Left lobe of liver (tissue), 2 donors: ENCODE measurements at regions not wholly inside any gene's neighbourhood (a gene's known extent, or its start where the extent isn't known, plus 50 kb on each side); places are given as distances from the start of the nearest gene placed in this dataset.

Experiments
- ATAC-seq: fragments of 200-7000 bp; cut with Tn5 transposase; one replicate; pipeline ENCODE4 v1.9.1; 2020; ENCODE audit warnings: mild to moderate bottlenecking, moderate library complexity
- DNase-seq: peaks from one replicate; pipeline ENCODE4 v3.0.0-alpha.2; 2020; ENCODE audit warnings: low spot score
- donor health status: DM: no; HTN: no; CAD: no; lungs with moderate emphysema.
- donor health status: DM: no; HTN: yes; CAD: no.

- DNase-seq, result no peak
- no peak for ATAC-seq
Observed at GRCh38 chr3:80099559-80100066, 331.8 kb upstream of the ROBO1 start.

- no peak for DNase-seq
- no peak for ATAC-seq
Observed at GRCh38 chr3:80097674-80098073, 329.9 kb upstream of the ROBO1 start.

- DNase-seq, result no peak
- ATAC-seq, result no peak
Observed at GRCh38 chr3:80096909-80097308, 329.1 kb upstream of the ROBO1 start.

GRCh38 chr3:80094589-80094988, 326.8 kb upstream of the ROBO1 start:
- ATAC-seq (no peak), DNase-seq (no peak)

GRCh38 chr3:80087767-80088166, 320.0 kb upstream of the ROBO1 start:
- DNase-seq, result no peak
- no peak for ATAC-seq

GRCh38 chr3:80086426-80086825, 318.6 kb upstream of the ROBO1 start:
- DNase-seq, result no peak
- no peak for ATAC-seq

- DNase-seq (no peak), ATAC-seq (no peak)
Observed at GRCh38 chr3:80079886-80080285, 312.1 kb upstream of the ROBO1 start.

GRCh38 chr3:80068459-80068858, 300.7 kb upstream of the ROBO1 start:
- no peak for DNase-seq
- ATAC-seq, result no peak

GRCh38 chr3:80063535-80063934, 295.7 kb upstream of the ROBO1 start:
- ATAC-seq, result no peak
- DNase-seq, result no peak

- ATAC-seq, result no peak
Observed at GRCh38 chr3:80060664-80061063, 292.9 kb upstream of the ROBO1 start.

GRCh38 chr3:80055306-80055705, 287.5 kb upstream of the ROBO1 start:
- no peak for ATAC-seq
- no peak for DNase-seq

More at GRCh38 chr3:80060664-80061063, 292.9 kb upstream of the ROBO1 start:
- no peak for DNase-seq

GRCh38 chr3:80052271-80052670, 284.5 kb upstream of the ROBO1 start:
- no peak for DNase-seq
- ATAC-seq, result no peak

GRCh38 chr3:80051602-80051962, 283.8 kb upstream of the ROBO1 start:
- ATAC-seq (no peak), DNase-seq (no peak)

- ATAC-seq (no peak), DNase-seq (no peak)
Observed at GRCh38 chr3:80050826-80051601, 283.2 kb upstream of the ROBO1 start.

GRCh38 chr3:80043226-80043625, 275.4 kb upstream of the ROBO1 start:
- ATAC-seq (no peak), DNase-seq (no peak)

- ATAC-seq (no peak), DNase-seq (no peak)
Observed at GRCh38 chr3:80040067-80040466, 272.3 kb upstream of the ROBO1 start.

- ATAC-seq (no peak), DNase-seq (no peak)
Observed at GRCh38 chr3:80036176-80036575, 268.4 kb upstream of the ROBO1 start.

- ATAC-seq, result no peak
Observed at GRCh38 chr3:80035021-80035420, 267.2 kb upstream of the ROBO1 start.

GRCh38 chr3:80023010-80023409, 255.2 kb upstream of the ROBO1 start:
- ATAC-seq (no peak), DNase-seq (no peak)

More at GRCh38 chr3:80035021-80035420, 267.2 kb upstream of the ROBO1 start:
- no peak for DNase-seq

- ATAC-seq (no peak), DNase-seq (no peak)
Observed at GRCh38 chr3:80018375-80018774, 250.6 kb upstream of the ROBO1 start.

GRCh38 chr3:80017369-80017768, 249.6 kb upstream of the ROBO1 start:
- ATAC-seq, result no peak
- no peak for DNase-seq

- ATAC-seq (no peak), DNase-seq (no peak)
Observed at GRCh38 chr3:80014576-80014975, 246.8 kb upstream of the ROBO1 start.

GRCh38 chr3:80010021-80010571, 242.3 kb upstream of the ROBO1 start:
- ATAC-seq, result no peak

More at GRCh38 chr3:80010021-80010571, 242.3 kb upstream of the ROBO1 start:
- no peak for DNase-seq
